SK-N-SH (cell line): ENCODE measurements at regions not wholly inside any gene's neighbourhood (a gene's known extent, or its start where the extent isn't known, plus 50 kb on each side); places are given as distances from the start of the nearest gene placed in this dataset.

Source experiments
- CTCF ChIP-seq: fragments of 200-600 bp; sonication (generic); IDR thresholded peaks from 2 replicates; pipeline ENCODE4 v1.6.1; 2017; ENCODE audit warnings: antibody characterized with exemption, mild to moderate bottlenecking, moderate library complexity
- EP300 ChIP-seq, 2 experiments: IDR thresholded peaks; 2 replicates each; pipeline versions ENCODE4 v1.4.0 to v1.6.1; 2012; ENCODE audit warnings: borderline replicate concordance in 1 of 2, low read depth in 1 of 2, low read length in 1 of 2
- EZH2phosphoT487 ChIP-seq: fragments of 200-600 bp; sonication (generic); IDR thresholded peaks from 2 replicates; pipeline ENCODE4 v1.6.1; 2017; ENCODE audit warnings: low read depth, mixed run types, mild to moderate bottlenecking, antibody characterized with exemption, moderate library complexity, borderline replicate concordance
- GABPA ChIP-seq: IDR thresholded peaks from 2 replicates; pipeline ENCODE4 v1.4.0; 2012; ENCODE audit warnings: low read depth, mild to moderate bottlenecking
- IRF3 ChIP-seq: fragments of 150-350 bp; IDR thresholded peaks from 2 replicates; pipeline ENCODE4 v1.6.1; 2016; ENCODE audit warnings: mild to moderate bottlenecking, low read depth, low read length
- PBX3 ChIP-seq: IDR thresholded peaks from 2 replicates; pipeline ENCODE4; 2012
- SMC3 ChIP-seq: IDR thresholded peaks from 2 replicates; pipeline ENCODE4 v1.6.1; 2012; ENCODE audit warnings: low read depth, low read length, improper control_type of control experiment
- USF2 ChIP-seq: fragments of 150-350 bp; IDR thresholded peaks from 2 replicates; pipeline ENCODE4 v1.6.1; 2017; ENCODE audit warnings: antibody characterized with exemption, low read length, low read depth, borderline replicate concordance
- TF ChIP-seq, protein P1 (sequence below): IDR thresholded peaks from 2 replicates; pipeline ENCODE4 v1.6.1; 2012; ENCODE audit warnings: mild to moderate bottlenecking, low read depth, low read length, moderate library complexity

DNA sequence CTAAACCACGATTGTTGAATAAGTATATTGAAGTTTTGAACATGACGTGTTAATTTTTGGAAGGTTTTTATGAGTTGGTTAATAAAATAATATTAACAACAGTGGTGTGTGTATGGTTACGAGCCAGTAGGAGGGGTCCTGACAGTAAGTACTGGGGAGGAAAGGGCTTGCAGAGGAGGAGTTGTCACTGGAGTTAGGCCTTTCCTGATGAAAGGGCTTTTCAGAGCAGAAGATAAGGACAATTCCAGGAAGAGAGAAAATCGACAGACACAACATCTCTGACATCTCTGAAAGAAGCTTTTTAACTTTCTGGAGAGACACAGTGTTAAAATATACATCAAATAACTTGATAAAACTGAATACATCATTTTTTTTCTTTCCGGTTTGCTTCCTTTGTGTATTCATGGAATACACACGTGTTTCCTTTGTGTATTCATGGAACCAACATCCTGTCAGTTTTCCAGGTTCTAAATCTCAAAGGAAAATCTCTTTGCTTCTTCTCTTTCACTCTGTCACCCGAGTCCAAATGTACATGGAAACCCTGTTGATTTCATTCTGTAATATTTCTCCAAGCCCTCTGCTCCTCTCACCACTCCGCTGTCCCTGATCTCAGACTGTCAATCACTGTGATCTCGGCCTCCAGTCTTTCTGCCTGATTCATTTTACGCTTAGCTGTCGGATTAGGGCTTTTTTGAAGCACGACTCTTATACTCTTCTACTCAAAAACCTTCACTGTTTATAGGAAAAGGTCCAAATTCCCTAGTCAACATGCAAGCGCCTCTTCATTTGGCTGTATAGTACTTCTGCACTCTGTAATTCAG lies 374.4 kb downstream of the DLEU7 start:
- TF ChIP-seq SMC3 (no peak), CTCF (no peak), IRF3 (no peak), EP300 (IDR thresholded peaks at IDR 0.05; ENCODE audit: borderline replicate concordance in 1 of 2, low read depth in 1 of 2, low read length in 1 of 2) (no peak), PBX3 (no peak), GABPA (no peak), EZH2phosphoT487 (no peak), USF2 (no peak)
- TF ChIP-seq, protein P1, sequence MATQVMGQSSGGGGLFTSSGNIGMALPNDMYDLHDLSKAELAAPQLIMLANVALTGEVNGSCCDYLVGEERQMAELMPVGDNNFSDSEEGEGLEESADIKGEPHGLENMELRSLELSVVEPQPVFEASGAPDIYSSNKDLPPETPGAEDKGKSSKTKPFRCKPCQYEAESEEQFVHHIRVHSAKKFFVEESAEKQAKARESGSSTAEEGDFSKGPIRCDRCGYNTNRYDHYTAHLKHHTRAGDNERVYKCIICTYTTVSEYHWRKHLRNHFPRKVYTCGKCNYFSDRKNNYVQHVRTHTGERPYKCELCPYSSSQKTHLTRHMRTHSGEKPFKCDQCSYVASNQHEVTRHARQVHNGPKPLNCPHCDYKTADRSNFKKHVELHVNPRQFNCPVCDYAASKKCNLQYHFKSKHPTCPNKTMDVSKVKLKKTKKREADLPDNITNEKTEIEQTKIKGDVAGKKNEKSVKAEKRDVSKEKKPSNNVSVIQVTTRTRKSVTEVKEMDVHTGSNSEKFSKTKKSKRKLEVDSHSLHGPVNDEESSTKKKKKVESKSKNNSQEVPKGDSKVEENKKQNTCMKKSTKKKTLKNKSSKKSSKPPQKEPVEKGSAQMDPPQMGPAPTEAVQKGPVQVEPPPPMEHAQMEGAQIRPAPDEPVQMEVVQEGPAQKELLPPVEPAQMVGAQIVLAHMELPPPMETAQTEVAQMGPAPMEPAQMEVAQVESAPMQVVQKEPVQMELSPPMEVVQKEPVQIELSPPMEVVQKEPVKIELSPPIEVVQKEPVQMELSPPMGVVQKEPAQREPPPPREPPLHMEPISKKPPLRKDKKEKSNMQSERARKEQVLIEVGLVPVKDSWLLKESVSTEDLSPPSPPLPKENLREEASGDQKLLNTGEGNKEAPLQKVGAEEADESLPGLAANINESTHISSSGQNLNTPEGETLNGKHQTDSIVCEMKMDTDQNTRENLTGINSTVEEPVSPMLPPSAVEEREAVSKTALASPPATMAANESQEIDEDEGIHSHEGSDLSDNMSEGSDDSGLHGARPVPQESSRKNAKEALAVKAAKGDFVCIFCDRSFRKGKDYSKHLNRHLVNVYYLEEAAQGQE = no peak
